Neural cell (in vitro differentiated cells): ENCODE measurements at regions not wholly inside any gene's neighbourhood (a gene's known extent, or its start where the extent isn't known, plus 50 kb on each side); places are given as distances from the start of the nearest gene placed in this dataset.

ENCODE experiments used
- EP300 ChIP-seq: fragments of 450-650 bp; conservative IDR thresholded peaks from 2 replicates; pipeline ENCODE4 v1.6.1; 2014; ENCODE audit warnings: antibody characterized with exemption, mild to moderate bottlenecking, moderate library complexity; ENCODE audit not compliant: poor library complexity, severe bottlenecking
- POLR2AphosphoS5 ChIP-seq: IDR thresholded peaks from 2 replicates; pipeline ENCODE4 v1.6.1; 2012
- TF ChIP-seq, protein P1 (sequence below): fragments of 450-650 bp; IDR thresholded peaks from 2 replicates; pipeline ENCODE4 v1.5.1; 2014; ENCODE audit warnings: antibody characterized with exemption, mild to moderate bottlenecking, moderate library complexity; ENCODE audit not compliant: poor library complexity, severe bottlenecking

DNA sequence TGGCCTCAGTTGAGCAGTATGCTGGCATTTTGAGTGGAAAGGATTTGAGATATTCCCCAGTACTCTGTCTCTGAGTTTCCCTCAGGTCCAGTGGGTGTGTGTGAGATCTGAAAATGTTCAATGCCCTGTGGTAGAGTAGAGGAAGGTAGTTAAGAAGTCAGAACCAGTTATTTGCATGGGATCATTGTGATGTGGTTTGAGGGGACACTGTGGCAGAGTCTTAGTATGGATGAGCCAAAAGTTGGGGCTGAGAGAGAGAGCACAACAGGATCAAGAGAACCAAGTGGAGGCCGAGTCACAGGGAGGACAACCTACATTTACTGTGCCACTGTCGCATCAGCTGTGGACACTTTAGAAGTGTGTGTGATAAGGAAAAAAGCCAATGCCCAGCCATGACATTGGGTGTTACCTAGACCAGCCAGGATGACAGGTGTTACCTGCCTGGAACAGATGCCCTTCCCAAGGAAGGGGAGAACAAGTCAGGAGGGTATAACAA lies 128.9 kb upstream of the IL12B start:
- TF ChIP-seq EP300 (no peak), POLR2AphosphoS5 (no peak)
- TF ChIP-seq, protein P1, sequence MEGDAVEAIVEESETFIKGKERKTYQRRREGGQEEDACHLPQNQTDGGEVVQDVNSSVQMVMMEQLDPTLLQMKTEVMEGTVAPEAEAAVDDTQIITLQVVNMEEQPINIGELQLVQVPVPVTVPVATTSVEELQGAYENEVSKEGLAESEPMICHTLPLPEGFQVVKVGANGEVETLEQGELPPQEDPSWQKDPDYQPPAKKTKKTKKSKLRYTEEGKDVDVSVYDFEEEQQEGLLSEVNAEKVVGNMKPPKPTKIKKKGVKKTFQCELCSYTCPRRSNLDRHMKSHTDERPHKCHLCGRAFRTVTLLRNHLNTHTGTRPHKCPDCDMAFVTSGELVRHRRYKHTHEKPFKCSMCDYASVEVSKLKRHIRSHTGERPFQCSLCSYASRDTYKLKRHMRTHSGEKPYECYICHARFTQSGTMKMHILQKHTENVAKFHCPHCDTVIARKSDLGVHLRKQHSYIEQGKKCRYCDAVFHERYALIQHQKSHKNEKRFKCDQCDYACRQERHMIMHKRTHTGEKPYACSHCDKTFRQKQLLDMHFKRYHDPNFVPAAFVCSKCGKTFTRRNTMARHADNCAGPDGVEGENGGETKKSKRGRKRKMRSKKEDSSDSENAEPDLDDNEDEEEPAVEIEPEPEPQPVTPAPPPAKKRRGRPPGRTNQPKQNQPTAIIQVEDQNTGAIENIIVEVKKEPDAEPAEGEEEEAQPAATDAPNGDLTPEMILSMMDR: no peak
